ENCODE measurements at regions not wholly inside any gene's neighbourhood (a gene's known extent, or its start where the extent isn't known, plus 50 kb on each side); places are given as distances from the start of the nearest gene placed in this dataset.

DNA sequence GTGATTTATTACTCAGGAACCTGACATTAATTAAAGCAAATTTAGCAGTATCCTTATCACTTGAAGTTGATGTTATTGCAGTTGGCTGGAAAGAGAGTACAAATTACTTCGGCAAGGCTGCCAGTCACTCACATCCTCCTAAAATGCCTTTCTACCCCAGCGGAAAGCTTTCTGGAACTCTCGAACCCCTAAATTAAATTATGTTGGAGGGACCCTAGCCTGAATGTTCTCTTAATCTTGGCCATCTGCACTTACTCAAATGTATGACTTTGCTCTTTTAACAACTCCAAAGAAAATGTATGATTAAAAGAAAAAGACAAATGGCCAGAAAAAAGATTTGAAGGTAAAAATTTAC, 242.6 kb upstream of the USP25 start:
- no peak for DNase-seq

- no peak for DNase-seq
These were observed 238.7 kb upstream of the USP25 start for GRCh38 chr21:15491100-15491499.

DNA sequence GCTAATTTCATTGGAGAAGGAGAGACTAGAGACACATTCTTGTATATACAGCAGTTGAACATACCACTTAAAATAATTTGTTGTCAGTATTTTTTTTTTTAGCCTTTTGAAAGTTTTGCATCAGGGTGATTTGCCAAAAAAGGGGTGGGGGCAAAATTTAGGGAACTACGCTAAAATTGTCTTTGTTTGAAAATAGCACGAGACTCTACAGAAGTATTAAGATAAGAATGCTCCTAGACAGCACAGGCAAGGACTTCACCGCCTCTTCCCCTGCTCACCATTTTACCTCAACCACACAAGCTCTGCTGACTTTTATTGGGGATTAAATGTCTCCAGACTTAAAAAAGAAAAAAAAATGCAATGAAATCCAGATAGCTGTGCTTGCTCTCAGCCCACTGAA, 236.1 kb upstream of the USP25 start:
- DNase-seq = no peak

DNA sequence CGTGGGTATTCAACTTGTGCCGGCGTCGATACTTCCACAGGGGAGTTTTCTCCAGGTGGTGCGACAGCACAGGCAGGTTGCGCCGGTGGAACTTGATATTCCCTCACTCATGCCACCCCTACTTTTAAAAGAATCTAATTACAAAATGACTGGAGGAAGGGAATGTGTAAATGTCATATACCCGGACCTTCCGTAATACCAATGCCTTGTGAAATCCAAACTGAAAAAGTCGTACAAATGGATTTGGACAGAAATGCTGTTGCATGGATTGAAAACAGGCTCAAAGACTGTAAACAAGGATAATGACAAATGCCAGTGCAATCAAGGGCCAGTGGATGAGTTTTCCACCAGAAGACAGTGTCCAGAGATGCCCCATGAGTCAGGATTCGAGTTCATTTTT, 235.3 kb upstream of the USP25 start:
- no peak for DNase-seq

GRCh38 chr21:15495965-15496364, 233.8 kb upstream of the USP25 start:
- no peak for DNase-seq

DNA sequence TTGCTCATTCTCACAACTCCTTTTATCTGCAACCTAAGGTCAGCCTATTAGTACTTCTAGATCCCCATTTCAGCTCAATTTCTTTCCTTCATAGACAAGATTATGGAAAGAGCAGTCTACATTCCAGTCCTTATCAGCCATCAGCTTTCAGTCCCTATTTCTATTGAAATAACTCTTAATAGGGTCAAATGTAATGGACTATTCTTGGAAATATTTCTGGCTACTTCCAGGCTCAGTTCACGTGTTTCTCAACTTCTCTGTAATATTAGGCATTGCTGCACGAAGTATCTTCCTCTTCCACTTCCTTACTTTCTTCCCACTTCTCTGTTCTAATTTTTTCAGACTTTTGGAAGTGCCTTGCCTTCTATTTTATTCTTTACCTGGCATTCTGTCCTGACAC, 232.9 kb upstream of the USP25 start:
- DNase-seq = no peak

DNA sequence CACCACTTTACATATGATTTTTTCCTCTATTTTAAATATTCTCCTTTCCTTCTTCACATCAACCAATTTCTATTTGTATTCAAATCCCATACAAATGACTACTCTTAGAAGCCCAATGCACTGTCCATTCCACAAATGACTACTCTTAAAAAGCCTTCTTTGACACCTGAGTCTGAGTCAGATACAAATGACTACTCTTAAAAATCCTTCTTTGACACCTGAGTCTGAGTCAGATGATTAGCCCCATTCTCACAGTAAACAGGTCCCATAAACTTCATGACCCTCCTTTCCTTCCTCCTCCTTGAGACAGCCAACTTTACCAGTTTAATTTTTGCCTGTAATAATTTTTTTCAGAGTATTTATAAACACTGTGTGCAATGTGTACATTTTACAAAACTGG, 231.3 kb upstream of the USP25 start:
- DNase-seq = no peak

GRCh38 chr21:15506086-15506485, 223.7 kb upstream of the USP25 start:
- no peak for DNase-seq

DNA sequence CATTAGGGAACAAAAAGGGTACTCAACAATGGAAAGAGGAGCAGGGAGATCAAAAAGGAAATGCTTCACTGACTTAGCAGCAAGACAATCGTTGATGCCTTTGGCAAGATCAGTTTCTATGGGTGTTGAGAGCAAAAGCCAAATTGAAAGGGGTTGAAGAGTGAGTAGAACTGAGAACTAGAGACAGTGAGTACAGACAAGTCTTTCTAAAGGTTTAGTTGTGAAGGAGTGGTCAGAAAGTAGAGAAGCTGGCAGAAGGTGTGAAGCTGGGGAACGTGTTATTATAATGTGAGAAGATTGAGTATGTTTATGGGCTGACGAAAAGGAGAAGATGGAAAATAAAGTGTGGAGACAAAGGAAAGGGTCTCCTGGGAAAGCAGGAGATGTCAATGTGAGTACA, 221.2 kb upstream of the USP25 start:
- DNase-seq = no peak

DNA sequence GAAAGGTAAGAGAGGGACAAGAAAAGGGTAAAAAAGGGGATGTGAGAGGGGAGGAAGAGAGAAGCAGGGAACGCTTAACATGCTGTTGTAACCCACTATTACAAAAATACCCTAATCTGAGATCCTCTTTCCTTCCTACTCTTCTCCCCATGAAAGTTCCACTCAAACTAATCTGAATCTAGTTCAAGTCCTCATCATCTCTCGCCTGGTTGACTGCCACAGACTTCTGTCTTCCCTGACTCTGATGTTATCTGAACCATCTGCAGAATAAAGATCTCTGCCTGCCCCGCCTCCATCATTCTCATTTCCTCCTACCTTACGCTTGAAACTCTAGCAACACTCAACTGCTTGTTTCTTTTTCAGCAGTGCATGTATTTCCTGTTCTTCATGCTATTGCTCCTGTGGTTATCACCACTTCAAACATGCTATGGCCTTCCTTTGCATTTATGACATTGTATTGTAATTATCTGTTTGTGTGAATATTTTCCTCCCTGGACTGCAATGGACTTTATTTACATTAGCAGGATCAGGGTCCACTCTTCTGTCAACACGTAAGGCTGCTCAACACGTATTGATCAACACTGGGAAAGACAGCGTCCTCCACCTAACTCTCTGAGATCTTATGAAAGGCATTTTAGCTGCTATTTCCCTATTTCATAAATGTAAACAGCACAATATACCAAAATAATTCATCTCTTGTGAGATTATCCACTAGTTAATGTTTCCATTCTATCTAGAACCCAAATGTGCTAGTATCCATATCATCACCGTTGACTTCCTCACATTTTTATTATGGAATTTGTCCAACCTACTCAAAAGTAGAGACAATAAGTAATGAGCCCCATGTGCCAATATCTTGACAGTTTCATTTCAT, 215.5 kb upstream of the USP25 start:
- DNase-seq = no peak

- no peak for DNase-seq
These were observed 213.9 kb upstream of the USP25 start for GRCh38 chr21:15515908-15516307.

DNA sequence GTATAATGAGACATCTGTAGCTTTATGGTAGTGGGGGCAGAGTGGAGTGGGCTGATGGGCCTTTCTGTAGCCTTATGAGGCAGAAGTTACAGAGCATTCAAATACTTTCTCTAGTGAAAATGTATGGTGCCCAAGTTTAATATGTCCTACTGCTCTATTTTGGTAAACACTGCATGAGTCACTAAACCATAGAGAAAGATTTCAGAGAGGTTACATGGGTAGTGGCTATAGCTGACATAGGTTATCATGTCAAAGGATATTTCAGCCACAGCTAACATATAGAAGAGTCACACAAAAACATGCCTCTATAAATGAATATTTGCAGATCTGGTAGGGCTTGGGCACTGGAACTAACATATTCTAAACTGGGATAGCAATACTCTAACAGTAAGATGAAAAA, 212.4 kb upstream of the USP25 start:
- DNase-seq = no peak

DNA sequence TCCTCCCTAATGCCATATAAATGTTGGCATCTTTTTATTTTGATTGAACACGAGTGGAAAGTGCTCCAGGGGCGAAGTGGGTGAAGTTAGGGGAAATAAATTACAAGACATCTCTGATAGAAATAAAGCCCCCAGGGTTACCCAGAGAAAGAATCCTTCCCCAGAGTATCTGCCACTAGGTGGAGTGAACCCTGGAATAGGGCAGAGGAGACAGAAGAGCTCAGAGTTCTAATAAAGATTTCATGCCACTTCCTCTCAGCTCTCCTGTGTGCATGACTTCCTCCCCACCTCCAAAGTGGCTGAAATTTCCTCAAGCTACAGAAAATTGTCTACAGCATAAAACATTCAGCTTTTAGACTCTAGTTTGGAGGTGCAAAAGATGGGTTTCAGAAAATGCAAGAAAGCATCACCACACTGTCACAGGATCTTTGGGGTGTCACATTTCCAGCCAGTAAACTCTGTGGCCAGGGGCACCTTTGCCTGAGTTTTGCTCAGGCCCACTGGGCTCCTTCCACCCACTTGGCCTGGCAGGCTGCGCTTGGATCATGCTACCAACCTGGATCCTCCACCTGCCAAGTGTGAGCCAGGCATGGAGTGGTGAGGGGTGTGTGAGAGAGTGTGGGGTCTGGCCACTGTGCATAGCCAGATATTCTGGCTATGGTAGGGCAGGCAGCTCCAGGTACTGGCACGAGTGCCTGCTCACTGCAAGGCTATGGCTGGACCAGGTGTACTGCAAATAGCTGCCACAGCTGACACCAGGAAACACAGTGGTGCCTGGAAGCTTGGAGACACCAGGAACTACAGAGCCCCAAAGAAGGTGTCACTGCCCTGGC, 208.8 kb upstream of the USP25 start:
- DNase-seq = no peak

- DNase-seq = no peak
These were observed 208.2 kb upstream of the USP25 start for GRCh38 chr21:15521644-15522001.

DNA sequence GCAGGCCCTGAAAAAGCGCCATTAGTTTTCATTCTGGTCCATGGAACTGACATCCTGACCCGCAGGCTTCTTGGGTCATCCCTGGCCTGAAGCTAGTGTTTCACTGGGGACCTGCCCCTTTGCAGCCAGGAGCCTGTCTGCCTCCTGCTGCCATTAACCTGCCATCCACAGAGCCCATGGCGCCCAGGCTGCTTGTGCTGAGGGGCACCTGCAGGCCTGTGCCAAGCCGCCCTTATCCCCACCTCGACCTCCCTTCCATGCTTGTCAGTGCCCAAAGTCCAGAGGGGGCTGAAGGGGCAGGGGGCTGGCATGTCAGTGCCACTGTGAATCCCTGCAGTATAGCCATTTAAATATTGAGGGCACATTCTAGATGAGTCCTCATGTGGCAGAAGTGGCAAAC, 207.6 kb upstream of the USP25 start:
- DNase-seq = no peak

DNA sequence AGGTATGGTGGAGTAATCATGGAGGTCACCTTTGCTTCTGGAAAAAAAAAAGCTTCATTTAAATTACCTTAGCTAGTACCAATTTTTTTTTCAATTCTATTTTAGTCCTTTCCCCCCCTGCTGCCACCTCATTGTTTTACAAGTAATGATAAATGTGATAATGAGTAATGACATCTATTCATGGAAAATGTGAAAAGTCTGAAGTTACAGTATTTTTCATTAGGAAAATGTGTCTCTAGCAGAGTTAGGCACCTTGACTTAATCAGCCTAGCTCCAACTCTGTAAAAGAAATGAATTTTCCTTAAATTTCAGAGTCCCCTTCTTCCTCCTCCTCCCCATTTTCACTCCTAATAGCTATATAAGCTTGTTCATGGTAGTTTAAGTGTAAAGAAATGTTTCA, 204.9 kb upstream of the USP25 start:
- no peak for DNase-seq

GRCh38 chr21:15526798-15527197, 203.0 kb upstream of the USP25 start:
- DNase-seq = no peak

GRCh38 chr21:15528346-15528745, 201.4 kb upstream of the USP25 start:
- no peak for DNase-seq

DNA sequence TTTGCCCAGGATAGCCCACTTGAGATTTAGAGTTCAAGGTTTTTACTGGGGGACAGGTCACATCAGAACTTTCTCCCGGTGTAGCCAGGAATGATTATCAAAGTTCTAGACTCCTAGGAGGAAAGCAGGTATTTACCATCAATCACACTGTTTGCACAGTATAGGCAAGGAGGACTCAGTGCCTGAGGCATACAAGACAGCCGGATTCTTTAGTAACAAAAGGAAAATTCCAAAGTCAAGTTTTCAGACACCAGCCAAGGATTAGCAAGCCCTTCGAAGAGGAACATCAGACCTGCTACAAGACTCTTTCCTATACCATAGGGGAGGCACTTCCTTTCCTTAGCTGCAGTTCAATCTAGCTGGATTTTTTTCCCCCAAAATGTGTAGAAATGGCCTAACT, 197.8 kb upstream of the USP25 start:
- no peak for DNase-seq

DNA sequence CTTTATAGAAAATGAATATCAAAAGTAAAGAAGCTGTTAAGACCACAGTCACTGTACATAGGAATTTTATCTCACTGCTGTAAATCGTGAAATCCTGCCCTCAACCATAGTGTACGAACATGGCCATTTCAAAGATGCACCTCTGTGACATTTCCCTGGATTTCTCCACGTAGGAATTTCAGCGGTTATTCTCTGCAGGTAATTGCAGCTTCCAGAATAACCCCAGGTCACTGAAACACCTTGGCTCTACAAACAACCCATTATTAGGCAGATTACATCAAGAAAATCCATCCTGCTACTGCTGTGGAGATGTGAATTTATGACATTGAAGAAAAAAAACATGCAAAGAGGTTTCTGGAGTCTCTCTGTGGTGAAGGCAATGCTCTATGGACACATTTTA, 196.2 kb upstream of the USP25 start:
- no peak for DNase-seq

- no peak for DNase-seq
These were observed 195.3 kb upstream of the USP25 start for GRCh38 chr21:15534450-15534886.

- DNase-seq = no peak
These were observed 190.4 kb upstream of the USP25 start for GRCh38 chr21:15539376-15539775.

GRCh38 chr21:15543473-15543872, 186.3 kb upstream of the USP25 start:
- DNase-seq = no peak

- DNase-seq = no peak
These were observed 180.1 kb upstream of the USP25 start for GRCh38 chr21:15549671-15550070.

Data from NCI-H1436 (cell line).